GM19328 (cell line): ENCODE measurements at regions not wholly inside any gene's neighbourhood (a gene's known extent, or its start where the extent isn't known, plus 50 kb on each side); places are given as distances from the start of the nearest gene placed in this dataset.

Experiments used
- ATAC-seq: cut with Tn5 transposase; IDR thresholded peaks from one replicate; pipeline ENCODE4 v1.9.1; 2021; ENCODE audit warnings: mild to moderate bottlenecking, moderate library complexity; ENCODE audit not compliant: unreplicated experiment

- ATAC-seq, result no peak
Measured at GRCh38 chr18:77811503-77811902, 561.9 kb downstream of the GALR1 start.

GRCh38 chr18:77815666-77816338, 566.2 kb downstream of the GALR1 start:
- ATAC-seq, result no peak

- ATAC-seq, result no peak
Measured at GRCh38 chr18:77818328-77818727, 568.7 kb downstream of the GALR1 start.

- ATAC-seq, result no peak
Measured at GRCh38 chr18:77820472-77820871, 570.8 kb downstream of the GALR1 start.

GRCh38 chr18:77821892-77822291, 572.2 kb downstream of the GALR1 start:
- no peak for ATAC-seq

GRCh38 chr18:77822632-77823031, 573.0 kb downstream of the GALR1 start:
- no peak for ATAC-seq

- ATAC-seq, result no peak
Measured at GRCh38 chr18:77833807-77834206, 584.2 kb downstream of the GALR1 start.

GRCh38 chr18:77851802-77852201, 602.2 kb downstream of the GALR1 start:
- no peak for ATAC-seq

GRCh38 chr18:77853859-77854258, 604.2 kb downstream of the GALR1 start:
- ATAC-seq, result no peak

GRCh38 chr18:77857678-77858655, 608.3 kb downstream of the GALR1 start:
- no peak for ATAC-seq

GRCh38 chr18:77859634-77860033, 610.0 kb downstream of the GALR1 start:
- no peak for ATAC-seq

- ATAC-seq, result no peak
Measured at GRCh38 chr18:77862066-77862757, 612.6 kb downstream of the GALR1 start.

- no peak for ATAC-seq
Measured at GRCh38 chr18:77865853-77866252, 616.2 kb downstream of the GALR1 start.

- no peak for ATAC-seq
Measured at GRCh38 chr18:77866351-77866750, 616.7 kb downstream of the GALR1 start.

- ATAC-seq, result no peak
Measured at GRCh38 chr18:77870199-77870598, 620.6 kb downstream of the GALR1 start.

- no peak for ATAC-seq
Measured at GRCh38 chr18:77870894-77871293, 621.2 kb downstream of the GALR1 start.

- no peak for ATAC-seq
Measured at GRCh38 chr18:77872166-77872565, 622.5 kb downstream of the GALR1 start.

- no peak for ATAC-seq
Measured at GRCh38 chr18:77876319-77876865, 626.7 kb downstream of the GALR1 start.

- no peak for ATAC-seq
Measured at GRCh38 chr18:77879829-77880228, 630.2 kb downstream of the GALR1 start.

GRCh38 chr18:77884454-77884853, 634.8 kb downstream of the GALR1 start:
- ATAC-seq, result no peak

GRCh38 chr18:77894060-77894459, 644.4 kb downstream of the GALR1 start:
- no peak for ATAC-seq
